WTC11 (cell line): ENCODE measurements at regions not wholly inside any gene's neighbourhood (a gene's known extent, or its start where the extent isn't known, plus 50 kb on each side); places are given as distances from the start of the nearest gene placed in this dataset.
A peak's percentile ranks its signal among the peaks of the same experiment; 100 is the strongest.
"Not testable (repeated sequence)": the region's sequence is repeated elsewhere in the genome, so short reads cannot be mapped to it uniquely, and the experiment has no call there.

Source experiments
- ATAC-seq: fragments of 200-7000 bp; cut with Tn5 transposase; 2 replicates; pipeline ENCODE4 v1.10.0; 2021; ENCODE audit warnings: mild to moderate bottlenecking, moderate library complexity
- CTCF ChIA-PET: fragments of 300-600 bp; sonication (Branson Sonifier 250); formaldehyde crosslinking; loops from one replicate; lab custom pipeline; 2021; ENCODE audit warnings: antibody characterized with exemption; lab: Charles Lee
- POLR2A ChIA-PET: fragments of 350-600 bp; sonication (Branson Sonifier 250); formaldehyde crosslinking; loops from one replicate; lab custom pipeline; 2021; ENCODE audit warnings: antibody characterized with exemption; lab: Charles Lee
- DNase-seq: peaks from one replicate; pipeline ENCODE4 v3.0.0; 2021; ENCODE audit warnings: low spot score
- H3K27ac Mint-ChIP-seq: 2 replicates; pipeline ENCODE4 v1.8.0; 2021; ENCODE audit warnings: mixed read lengths
- H3K27me3 Mint-ChIP-seq: 2 replicates; pipeline ENCODE4 v1.8.0; 2021; ENCODE audit warnings: low read depth, mild to moderate bottlenecking, moderate library complexity, mixed read lengths
- H3K36me3 Mint-ChIP-seq: 2 replicates; pipeline ENCODE4 v1.8.0; 2021; ENCODE audit warnings: mixed read lengths
- H3K4me1 Mint-ChIP-seq: 2 replicates; pipeline ENCODE4 v1.8.0; 2022; ENCODE audit warnings: mixed read lengths
- H3K4me3 Mint-ChIP-seq: 2 replicates; pipeline ENCODE4 v1.8.0; 2021; ENCODE audit warnings: mild to moderate bottlenecking, moderate library complexity, mixed read lengths
- H3K9me3 Mint-ChIP-seq: 2 replicates; pipeline ENCODE4 v1.8.0; 2021; ENCODE audit warnings: mixed read lengths

DNA sequence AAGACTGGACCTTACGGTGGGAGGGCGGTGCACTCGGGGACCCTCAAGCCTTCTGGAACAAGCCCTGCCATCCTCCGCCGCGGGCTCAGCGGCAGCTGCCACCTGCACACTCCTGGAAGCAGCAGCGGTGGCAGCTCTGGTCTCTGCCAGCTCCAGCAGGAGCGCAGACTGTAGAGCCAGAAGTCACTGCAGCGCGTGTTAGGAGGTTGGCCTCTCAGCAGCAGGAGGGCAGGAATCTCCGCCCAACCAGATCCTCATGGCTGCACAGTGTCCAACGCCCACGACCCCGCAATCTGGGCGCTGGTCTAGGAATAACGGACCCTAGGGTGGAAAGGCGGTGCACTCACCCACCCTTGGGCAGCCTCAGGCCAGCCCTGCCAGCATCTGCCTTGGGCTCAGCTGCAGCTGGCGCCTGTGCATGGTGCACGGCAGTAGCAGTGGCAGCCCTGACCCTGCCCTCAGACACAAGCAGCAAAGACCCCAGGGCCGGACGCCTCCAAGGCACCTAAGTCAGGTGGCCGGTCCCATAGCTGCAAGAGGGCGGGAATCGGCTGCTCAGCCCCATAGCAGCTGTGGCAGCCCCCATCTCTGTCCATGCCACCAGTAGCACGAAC is 88.7 kb downstream of the POTEG start:
- CTCF ChIA-PET, H3K27ac Mint-ChIP-seq, DNase-seq, H3K4me3 Mint-ChIP-seq, H3K9me3 Mint-ChIP-seq, H3K36me3 Mint-ChIP-seq, POLR2A ChIA-PET, ATAC-seq, H3K4me1 Mint-ChIP-seq, H3K27me3 Mint-ChIP-seq: not testable (repeated sequence)

GRCh38 chr14:19346074-19346480 is 88.1 kb downstream of the POTEG start:
- POLR2A ChIA-PET, H3K9me3 Mint-ChIP-seq, CTCF ChIA-PET, H3K36me3 Mint-ChIP-seq, DNase-seq, H3K27me3 Mint-ChIP-seq, H3K4me1 Mint-ChIP-seq, H3K4me3 Mint-ChIP-seq, H3K27ac Mint-ChIP-seq: not testable (repeated sequence)
- ATAC-seq, result peak; percentile 62

- H3K27ac Mint-ChIP-seq, H3K9me3 Mint-ChIP-seq, DNase-seq, H3K4me1 Mint-ChIP-seq, CTCF ChIA-PET, H3K36me3 Mint-ChIP-seq, ATAC-seq, H3K27me3 Mint-ChIP-seq, POLR2A ChIA-PET, H3K4me3 Mint-ChIP-seq: not testable (repeated sequence)
These were observed 87.5 kb downstream of the POTEG start for GRCh38 chr14:19346636-19347035.

DNA sequence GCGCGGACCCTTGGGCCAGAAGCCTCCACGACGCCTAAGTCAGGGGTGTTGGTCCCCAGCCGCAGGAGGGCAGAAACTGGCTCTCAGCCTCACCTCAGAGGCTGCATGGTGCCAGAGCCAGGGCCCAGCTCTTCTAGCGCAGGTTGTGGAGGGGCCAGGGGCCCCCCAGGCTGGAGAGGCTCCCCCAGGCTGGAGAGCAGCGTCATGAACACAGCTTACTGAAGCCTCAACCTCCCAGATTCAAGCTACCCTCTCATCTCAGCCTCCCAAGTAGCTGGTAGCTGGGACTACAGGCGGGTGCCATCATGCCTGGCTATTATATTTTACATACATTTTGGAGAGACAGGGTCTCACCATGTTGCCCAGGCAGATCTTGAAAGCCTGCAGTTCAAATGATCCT is 87.0 kb downstream of the POTEG start:
- H3K4me1 Mint-ChIP-seq, DNase-seq, POLR2A ChIA-PET, H3K36me3 Mint-ChIP-seq, CTCF ChIA-PET, ATAC-seq, H3K27me3 Mint-ChIP-seq, H3K27ac Mint-ChIP-seq, H3K9me3 Mint-ChIP-seq, H3K4me3 Mint-ChIP-seq: not testable (repeated sequence)
